Amniotic stem cell (primary cell): ENCODE measurements at regions not wholly inside any gene's neighbourhood (a gene's known extent, or its start where the extent isn't known, plus 50 kb on each side); places are given as distances from the start of the nearest gene placed in this dataset.
A peak's percentile ranks its signal among the peaks of the same experiment; 100 is the strongest.

Experiments
- DNase-seq: peaks from one replicate; lab custom pipeline; 2025; lab: John Stamatoyannopoulos, UW

- no peak for DNase-seq
Measured at GRCh38 chr21:16644685-16645084, 868.2 kb upstream of the CXADR start.

GRCh38 chr21:16650714-16651366 is 862.0 kb upstream of the CXADR start:
- DNase-seq, result no peak

- DNase-seq, result no peak
Measured at GRCh38 chr21:16651956-16652355, 860.9 kb upstream of the CXADR start.

- no peak for DNase-seq
Measured at GRCh38 chr21:16663436-16663835, 849.4 kb upstream of the CXADR start.

GRCh38 chr21:16667395-16667794 is 845.4 kb upstream of the CXADR start:
- no peak for DNase-seq

- DNase-seq, result no peak
Measured at GRCh38 chr21:16674949-16675348, 837.9 kb upstream of the CXADR start.

- DNase-seq, result no peak
Measured at GRCh38 chr21:16676391-16676790, 836.5 kb upstream of the CXADR start.

GRCh38 chr21:16678429-16679160 is 834.2 kb upstream of the CXADR start:
- no peak for DNase-seq

- DNase-seq, result no peak
Measured at GRCh38 chr21:16695074-16695473, 817.8 kb upstream of the CXADR start.

- DNase-seq, result no peak
Measured at GRCh38 chr21:16707274-16707673, 805.6 kb upstream of the CXADR start.

- no peak for DNase-seq
Measured at GRCh38 chr21:16708101-16708835, 804.6 kb upstream of the CXADR start.

- peak; percentile 9 for DNase-seq
Measured at GRCh38 chr21:16709866-16710550, 802.8 kb upstream of the CXADR start.

- DNase-seq, result no peak
Measured at GRCh38 chr21:16711757-16712156, 801.1 kb upstream of the CXADR start.

GRCh38 chr21:16713331-16714117 is 799.3 kb upstream of the CXADR start:
- no peak for DNase-seq

GRCh38 chr21:16740511-16740910 is 772.3 kb upstream of the CXADR start:
- no peak for DNase-seq

GRCh38 chr21:16741141-16741665 is 771.6 kb upstream of the CXADR start:
- no peak for DNase-seq

GRCh38 chr21:16742131-16742641 is 770.7 kb upstream of the CXADR start:
- no peak for DNase-seq

- DNase-seq, result no peak
Measured at GRCh38 chr21:16742741-16743140, 770.1 kb upstream of the CXADR start.

- no peak for DNase-seq
Measured at GRCh38 chr21:16743317-16743716, 769.5 kb upstream of the CXADR start.

GRCh38 chr21:16750926-16751325 is 761.9 kb upstream of the CXADR start:
- DNase-seq, result no peak
